GM12874 (cell line): ENCODE measurements at regions not wholly inside any gene's neighbourhood (a gene's known extent, or its start where the extent isn't known, plus 50 kb on each side); places are given as distances from the start of the nearest gene placed in this dataset.

ENCODE experiments used
- TF ChIP-seq, protein P1 (sequence below): IDR thresholded peaks from 2 replicates; pipeline ENCODE4 v1.5.1; 2011; ENCODE audit warnings: low read depth, mild to moderate bottlenecking, control low read depth, low read length, moderate library complexity; ENCODE audit not compliant: insufficient read depth

DNA sequence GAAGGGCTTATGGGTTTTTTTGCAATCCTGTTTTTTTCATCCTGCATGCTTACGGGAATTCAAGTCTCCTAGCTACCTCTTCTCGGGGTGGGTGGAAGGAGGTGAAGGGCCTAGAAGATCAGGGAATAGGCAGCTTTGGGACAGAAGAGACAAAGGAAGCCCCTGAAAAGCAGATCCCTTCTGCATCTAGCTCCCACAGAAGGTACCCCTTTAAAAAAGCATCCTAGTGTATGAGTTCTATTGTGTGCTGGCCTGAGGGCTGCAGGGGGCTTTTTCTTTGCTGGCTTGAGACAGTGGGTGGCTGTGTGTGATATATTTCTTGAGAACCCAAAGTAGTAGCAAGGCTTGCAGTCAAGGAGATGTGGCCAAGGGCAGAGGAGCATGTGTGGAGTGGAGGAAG lies 330.5 kb downstream of the MAF start:
- TF ChIP-seq, protein P1, sequence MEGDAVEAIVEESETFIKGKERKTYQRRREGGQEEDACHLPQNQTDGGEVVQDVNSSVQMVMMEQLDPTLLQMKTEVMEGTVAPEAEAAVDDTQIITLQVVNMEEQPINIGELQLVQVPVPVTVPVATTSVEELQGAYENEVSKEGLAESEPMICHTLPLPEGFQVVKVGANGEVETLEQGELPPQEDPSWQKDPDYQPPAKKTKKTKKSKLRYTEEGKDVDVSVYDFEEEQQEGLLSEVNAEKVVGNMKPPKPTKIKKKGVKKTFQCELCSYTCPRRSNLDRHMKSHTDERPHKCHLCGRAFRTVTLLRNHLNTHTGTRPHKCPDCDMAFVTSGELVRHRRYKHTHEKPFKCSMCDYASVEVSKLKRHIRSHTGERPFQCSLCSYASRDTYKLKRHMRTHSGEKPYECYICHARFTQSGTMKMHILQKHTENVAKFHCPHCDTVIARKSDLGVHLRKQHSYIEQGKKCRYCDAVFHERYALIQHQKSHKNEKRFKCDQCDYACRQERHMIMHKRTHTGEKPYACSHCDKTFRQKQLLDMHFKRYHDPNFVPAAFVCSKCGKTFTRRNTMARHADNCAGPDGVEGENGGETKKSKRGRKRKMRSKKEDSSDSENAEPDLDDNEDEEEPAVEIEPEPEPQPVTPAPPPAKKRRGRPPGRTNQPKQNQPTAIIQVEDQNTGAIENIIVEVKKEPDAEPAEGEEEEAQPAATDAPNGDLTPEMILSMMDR, result no peak

DNA sequence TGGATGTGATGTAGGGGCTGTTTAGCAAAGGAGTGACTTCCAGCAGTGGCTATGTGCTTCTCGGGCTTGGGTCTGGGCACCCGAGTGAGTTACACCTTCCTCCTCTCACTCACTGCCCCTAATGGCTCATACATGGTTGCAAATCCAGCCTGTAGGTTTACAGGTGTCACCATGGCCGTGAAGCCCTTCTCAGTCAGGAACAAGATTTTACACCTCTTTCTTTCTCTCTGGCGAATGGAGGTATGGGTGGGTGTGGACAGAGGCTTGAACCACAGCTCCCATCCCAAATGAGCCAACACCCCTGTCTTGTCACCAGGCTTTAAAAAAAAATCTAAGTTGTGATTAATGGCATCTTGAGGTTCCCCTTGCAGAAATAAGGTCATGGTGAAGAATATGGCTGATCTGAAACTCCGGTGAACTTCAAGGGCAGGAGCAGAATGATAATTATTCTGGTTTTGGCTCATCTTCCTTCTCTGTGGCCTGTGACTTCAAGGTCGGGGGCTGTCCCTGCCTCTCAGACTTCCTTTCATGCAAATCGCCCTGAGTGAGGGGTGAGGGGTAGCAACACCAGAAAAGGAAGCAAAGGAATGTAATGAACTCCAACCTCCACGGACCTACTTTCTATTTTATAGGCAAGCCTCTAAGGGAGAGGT lies 331.2 kb downstream of the MAF start:
- TF ChIP-seq, protein P1, result no peak

DNA sequence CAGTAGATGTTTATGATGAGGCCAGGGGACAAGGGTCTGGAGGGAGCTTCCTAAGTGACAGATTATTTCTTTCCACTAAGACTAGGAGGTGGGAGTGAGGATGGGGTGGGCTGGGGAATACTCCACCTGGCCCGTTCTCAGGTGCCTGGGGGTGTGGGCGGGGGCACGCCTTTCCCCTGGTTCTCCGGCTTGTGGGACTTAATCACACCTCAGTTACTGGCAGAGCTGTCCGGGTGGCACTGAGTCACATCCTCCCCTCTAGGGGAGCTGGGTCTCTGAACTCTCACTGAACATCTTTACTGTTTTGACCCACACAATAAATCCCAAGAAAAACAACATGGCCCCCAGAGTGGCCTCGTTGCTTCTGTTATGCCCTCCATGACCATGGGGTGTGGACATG lies 332.8 kb downstream of the MAF start:
- TF ChIP-seq, protein P1, result no peak

DNA sequence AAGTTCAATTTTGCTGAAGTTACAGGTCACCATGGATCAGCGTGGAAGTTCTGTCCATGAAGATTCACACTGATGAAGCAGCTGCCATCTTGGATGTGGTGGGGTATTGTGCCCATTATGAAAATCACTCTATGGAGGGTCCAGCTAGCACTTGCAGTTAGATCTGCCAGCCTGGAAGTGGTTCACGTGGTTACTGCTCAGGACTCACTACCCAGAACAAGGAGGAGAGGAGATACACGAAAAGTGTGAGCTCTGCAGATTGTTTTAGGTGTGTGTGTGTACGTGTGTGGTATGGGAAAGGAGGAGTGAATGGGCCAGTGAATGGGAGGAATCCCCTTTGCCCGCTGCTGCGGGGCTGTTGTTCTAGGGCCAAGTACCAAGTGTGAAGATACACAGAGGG lies 333.4 kb downstream of the MAF start:
- TF ChIP-seq, protein P1, result no peak

DNA sequence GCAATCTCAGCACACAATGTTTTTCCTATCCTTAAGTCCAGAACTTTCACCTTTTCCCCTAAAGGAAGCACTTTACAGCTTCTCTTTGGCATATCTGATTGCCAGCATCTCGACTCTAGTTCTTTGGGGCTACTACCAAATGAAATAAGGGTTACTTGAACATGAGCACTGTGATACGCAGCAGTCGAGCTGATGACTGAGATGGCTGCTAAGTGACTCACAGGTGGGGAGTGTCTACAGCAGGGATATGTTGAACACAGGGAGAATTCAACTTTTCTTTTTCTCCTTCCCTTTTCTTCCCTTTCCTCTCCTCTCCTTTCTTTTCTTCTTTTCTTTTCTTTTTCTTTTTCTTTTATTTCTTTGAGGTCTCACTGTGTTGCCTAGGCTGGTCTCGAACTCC lies 334.8 kb downstream of the MAF start:
- TF ChIP-seq, protein P1, result no peak

DNA sequence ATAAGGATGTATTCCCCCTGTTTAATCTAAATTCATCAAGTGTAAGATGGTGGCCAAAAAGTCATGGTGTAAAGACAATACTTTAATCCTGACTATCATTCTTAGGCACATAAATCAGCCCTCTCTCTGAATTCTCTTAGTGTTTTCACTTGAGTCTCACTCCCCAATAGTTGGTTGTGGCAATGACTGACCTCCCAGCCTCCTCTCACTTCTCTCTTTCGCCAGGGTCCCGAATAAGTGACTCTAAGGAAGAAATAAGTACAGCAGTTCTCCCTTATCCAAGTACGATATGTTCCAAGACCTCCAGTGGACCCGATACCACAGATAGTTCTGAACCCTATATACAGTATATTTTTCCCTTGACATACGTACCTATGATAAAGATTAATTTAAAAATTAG lies 335.3 kb downstream of the MAF start:
- TF ChIP-seq, protein P1, result no peak

DNA sequence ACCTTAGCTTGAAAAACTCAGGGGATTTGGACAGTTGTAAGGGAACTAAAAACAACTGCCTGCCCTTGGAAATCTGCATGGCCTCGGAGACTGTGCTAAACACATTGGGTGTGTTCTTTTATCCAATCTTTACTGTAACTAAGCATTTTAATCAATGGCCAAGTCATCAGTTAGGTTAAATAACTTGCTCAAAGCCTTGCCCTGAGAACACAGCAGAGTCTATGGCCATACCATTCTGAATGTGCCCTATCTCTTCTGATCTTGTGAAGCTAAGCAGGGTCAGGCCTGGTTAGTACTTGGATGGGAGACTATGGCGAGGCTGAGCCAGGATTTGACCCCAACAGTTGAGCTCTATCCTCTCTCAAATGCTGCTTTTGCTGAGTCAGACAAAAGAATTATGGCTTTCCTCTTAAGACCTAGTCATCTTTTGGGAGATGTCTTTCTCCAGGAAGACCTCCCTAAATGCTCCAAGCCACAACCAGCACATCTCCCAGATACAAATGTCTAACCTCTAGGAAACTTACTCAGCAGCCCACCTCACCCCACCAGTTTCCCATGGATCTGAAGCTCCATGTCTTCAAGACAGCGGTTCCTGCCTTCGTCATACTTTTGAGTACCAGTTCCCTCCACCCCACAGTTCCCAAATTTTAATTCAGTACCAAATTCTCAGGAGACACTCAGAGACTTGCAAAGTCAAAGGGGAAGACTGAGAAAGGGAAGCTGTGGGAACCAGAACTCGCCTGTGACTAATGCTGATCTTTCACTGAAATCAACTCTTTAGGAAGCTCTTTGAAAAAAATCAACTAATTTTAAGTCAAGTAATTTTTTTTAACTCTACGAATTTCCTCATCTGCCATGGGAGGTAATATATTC lies 336.1 kb downstream of the MAF start:
- TF ChIP-seq, protein P1, result no peak
